Skeletal muscle tissue (tissue), 3 donors: ENCODE measurements at regions not wholly inside any gene's neighbourhood (a gene's known extent, or its start where the extent isn't known, plus 50 kb on each side); places are given as distances from the start of the nearest gene placed in this dataset.
"Not testable (repeated sequence)": the region's sequence is repeated elsewhere in the genome, so short reads cannot be mapped to it uniquely, and the experiment has no call there.

Experiments used
- H3K27ac ChIP-seq: one replicate; pipeline ENCODE4 v1.7.0; 2013; ENCODE audit warnings: mild to moderate bottlenecking, low read depth, low read length, inconsistent platforms
- H3K27me3 ChIP-seq, 3 donors: one replicate each; pipeline ENCODE4 v1.7.0; 2013; ENCODE audit warnings: low read length in 3 of 3; ENCODE audit not compliant: control insufficient read depth in 3 of 3, insufficient read depth in 3 of 3
- H3K36me3 ChIP-seq, 3 donors: one replicate each; pipeline ENCODE4 v1.7.0; 2013; ENCODE audit warnings: low read length in 3 of 3; ENCODE audit not compliant: control insufficient read depth in 3 of 3, insufficient read depth in 3 of 3
- H3K4me1 ChIP-seq, 3 donors: one replicate each; pipeline ENCODE4 v1.7.0; 2013; ENCODE audit warnings: low read length in 3 of 3, mild to moderate bottlenecking in 3 of 3; ENCODE audit not compliant: control insufficient read depth in 3 of 3, insufficient read depth in 3 of 3
- H3K4me3 ChIP-seq, 3 donors: one replicate each; pipeline ENCODE4 v1.7.0; 2013; ENCODE audit warnings: low read length in 3 of 3
- H3K9ac ChIP-seq, 3 donors: one replicate each; pipeline ENCODE4 v1.7.0; 2013; ENCODE audit warnings: low read length in 3 of 3, mild to moderate bottlenecking in 3 of 3, moderate library complexity in 2 of 3, low read depth in 1 of 3
- H3K9me3 ChIP-seq, 3 donors: one replicate each; pipeline ENCODE4 v1.7.0; 2013; ENCODE audit warnings: low read length in 3 of 3; ENCODE audit not compliant: control insufficient read depth in 3 of 3
- donor health status: Osteomylitis.

- H3K27me3 ChIP-seq: no peaks in the 10 kb centered on the region
- H3K27ac ChIP-seq: no peak overlapping the region
- no peaks in the 10 kb centered on the region for H3K9me3 ChIP-seq
- H3K9ac ChIP-seq: no peak overlapping the region
- H3K4me1 ChIP-seq: no peaks in the 10 kb centered on the region
- H3K36me3 ChIP-seq: no peaks in the 10 kb centered on the region
- H3K4me3 ChIP-seq: no peak overlapping the region
Observed at GRCh38 chr6:11309947-11310665, 77.6 kb upstream of the NEDD9 start.

GRCh38 chr6:11307226-11307625 is 74.8 kb upstream of the NEDD9 start:
- Histone ChIP-seq H3K4me1 (no peaks in the 10 kb centered on the region), H3K27me3 (no peaks in the 10 kb centered on the region), H3K27ac (peak overlapping the region; percentile 12), H3K36me3 (no peaks in the 10 kb centered on the region), H3K9me3 (no peaks in the 10 kb centered on the region), H3K9ac (no peak overlapping the region), H3K4me3 (no peak overlapping the region)

GRCh38 chr6:11304946-11305345 is 72.5 kb upstream of the NEDD9 start:
- Histone ChIP-seq H3K9ac (no peak overlapping the region), H3K27ac (no peak overlapping the region), H3K4me3 (no peak overlapping the region), H3K4me1 (no peaks in the 10 kb centered on the region), H3K27me3 (no peaks in the 10 kb centered on the region), H3K36me3 (no peaks in the 10 kb centered on the region), H3K9me3 (no peaks in the 10 kb centered on the region)

GRCh38 chr6:11299876-11300428 is 67.5 kb upstream of the NEDD9 start:
- not testable (repeated sequence) for H3K9ac ChIP-seq, H3K4me3 ChIP-seq, H3K4me1 ChIP-seq, H3K9me3 ChIP-seq, H3K27ac ChIP-seq, H3K27me3 ChIP-seq, H3K36me3 ChIP-seq

GRCh38 chr6:11299421-11299784 is 66.9 kb upstream of the NEDD9 start:
- H3K36me3 ChIP-seq, H3K4me1 ChIP-seq, H3K9ac ChIP-seq, H3K27ac ChIP-seq, H3K9me3 ChIP-seq, H3K4me3 ChIP-seq, H3K27me3 ChIP-seq: not testable (repeated sequence)

- H3K9ac ChIP-seq: no peak overlapping the region
Observed at GRCh38 chr6:11298651-11299420, 66.4 kb upstream of the NEDD9 start.

GRCh38 chr6:11297376-11297729 is 64.9 kb upstream of the NEDD9 start:
- Histone ChIP-seq H3K4me3 (no peak overlapping the region), H3K27ac (no peak overlapping the region), H3K9me3 (no peaks in the 10 kb centered on the region), H3K9ac (no peak overlapping the region), H3K27me3 (no peaks in the 10 kb centered on the region), H3K36me3 (no peaks in the 10 kb centered on the region), H3K4me1 (no peaks in the 10 kb centered on the region)

More at GRCh38 chr6:11298651-11299420, 66.4 kb upstream of the NEDD9 start:
- Histone ChIP-seq H3K27me3 (no peaks in the 10 kb centered on the region), H3K27ac (no peak overlapping the region), H3K36me3 (no peaks in the 10 kb centered on the region), H3K4me1 (no peaks in the 10 kb centered on the region), H3K9me3 (no peaks in the 10 kb centered on the region), H3K4me3 (no peak overlapping the region)

GRCh38 chr6:11296449-11297375 is 64.2 kb upstream of the NEDD9 start:
- H3K36me3 ChIP-seq: no peaks in the 10 kb centered on the region
- no peak overlapping the region for H3K27ac ChIP-seq
- no peak overlapping the region for H3K9ac ChIP-seq
- no peaks in the 10 kb centered on the region for H3K27me3 ChIP-seq
- no peaks in the 10 kb centered on the region for H3K4me1 ChIP-seq
- H3K4me3 ChIP-seq: no peak overlapping the region
- H3K9me3 ChIP-seq: no peaks in the 10 kb centered on the region

- H3K4me3 ChIP-seq: no peak overlapping the region
- H3K27me3 ChIP-seq: no peaks in the 10 kb centered on the region
- H3K9ac ChIP-seq: no peak overlapping the region
- no peaks in the 10 kb centered on the region for H3K36me3 ChIP-seq
- H3K9me3 ChIP-seq: no peaks in the 10 kb centered on the region
- H3K4me1 ChIP-seq: no peaks in the 10 kb centered on the region
- H3K27ac ChIP-seq: no peak overlapping the region
Observed at GRCh38 chr6:11295969-11296368, 63.5 kb upstream of the NEDD9 start.
